Ishikawa (cell line): ENCODE measurements at regions not wholly inside any gene's neighbourhood (a gene's known extent, or its start where the extent isn't known, plus 50 kb on each side); places are given as distances from the start of the nearest gene placed in this dataset.

Source experiments
- CEBPB ChIP-seq: IDR thresholded peaks from 2 replicates; pipeline ENCODE4 v1.6.1; 2012
- CREB1 ChIP-seq: IDR thresholded peaks from 2 replicates; pipeline ENCODE4 v1.6.1; 2012; ENCODE audit warnings: low read depth
- EGR1 ChIP-seq: IDR thresholded peaks from 2 replicates; pipeline ENCODE4 v1.6.1; 2012
- EP300 ChIP-seq: IDR thresholded peaks from 2 replicates; pipeline ENCODE4 v1.6.1; 2012; ENCODE audit warnings: borderline replicate concordance
- FOXM1 ChIP-seq: IDR thresholded peaks from 2 replicates; pipeline ENCODE4 v1.6.1; 2012; ENCODE audit warnings: low read depth, borderline replicate concordance
- MAX ChIP-seq: IDR thresholded peaks from 2 replicates; pipeline ENCODE4 v1.6.1; 2012
- NFIC ChIP-seq: IDR thresholded peaks from 2 replicates; pipeline ENCODE4 v1.6.1; 2012
- RAD21 ChIP-seq: IDR thresholded peaks from 2 replicates; pipeline ENCODE4 v1.6.1; 2012; ENCODE audit warnings: low read depth
- REST ChIP-seq: IDR thresholded peaks from 2 replicates; pipeline ENCODE4 v1.6.1; 2012; ENCODE audit warnings: low read depth, mild to moderate bottlenecking
- TAF1 ChIP-seq: IDR thresholded peaks from 2 replicates; pipeline ENCODE4 v1.6.1; 2012; ENCODE audit warnings: low read depth, mild to moderate bottlenecking
- TCF12 ChIP-seq: IDR thresholded peaks from 2 replicates; pipeline ENCODE4 v1.6.1; 2012; ENCODE audit warnings: low read depth
- USF1 ChIP-seq: IDR thresholded peaks from 2 replicates; pipeline ENCODE4 v1.6.1; 2012
- YY1 ChIP-seq: IDR thresholded peaks from 2 replicates; pipeline ENCODE4 v1.6.1; 2012; ENCODE audit warnings: low read depth
- ZBTB7A ChIP-seq: IDR thresholded peaks from 2 replicates; pipeline ENCODE4 v1.6.1; 2012; ENCODE audit warnings: low read depth

GRCh38 chr15:20344601-20345400 lies 196.8 kb downstream of the GOLGA6L6 start:
- TF ChIP-seq RAD21 = no peak

GRCh38 chr15:20341901-20342600 lies 199.5 kb downstream of the GOLGA6L6 start:
- TF ChIP-seq YY1 (no peak), CREB1 (no peak), TCF12 (no peak), ZBTB7A (no peak), TAF1 (no peak)

- TF ChIP-seq USF1 = no peak
- TF ChIP-seq CEBPB = no peak
- TF ChIP-seq EP300 = no peak
- no peak for TF ChIP-seq YY1
- TF ChIP-seq ZBTB7A = no peak
- TF ChIP-seq FOXM1 = no peak
- TF ChIP-seq MAX = no peak
- no peak for TF ChIP-seq TAF1
- TF ChIP-seq TCF12 = no peak
- TF ChIP-seq EGR1 = no peak
- no peak for TF ChIP-seq RAD21
These were observed 200.5 kb downstream of the GOLGA6L6 start for GRCh38 chr15:20340931-20341661.

- TF ChIP-seq USF1 (no peak), ZBTB7A (no peak), CEBPB (no peak), NFIC (no peak), YY1 (no peak)
These were observed 201.2 kb downstream of the GOLGA6L6 start for GRCh38 chr15:20340331-20340811.

GRCh38 chr15:20310603-20311002 lies 231.0 kb downstream of the GOLGA6L6 start:
- TF ChIP-seq NFIC = no peak
- TF ChIP-seq FOXM1 = no peak
- no peak for TF ChIP-seq YY1

GRCh38 chr15:20295238-20295811 lies 246.3 kb downstream of the GOLGA6L6 start:
- TF ChIP-seq REST (no peak), TAF1 (no peak), CEBPB (no peak), ZBTB7A (no peak), EP300 (no peak), CREB1 (no peak), FOXM1 (no peak), EGR1 (no peak)

GRCh38 chr15:20294651-20295237 lies 246.9 kb downstream of the GOLGA6L6 start:
- TF ChIP-seq FOXM1 (no peak), EP300 (no peak)

GRCh38 chr15:20280933-20281463 lies 260.6 kb downstream of the GOLGA6L6 start:
- TF ChIP-seq YY1 (no peak), FOXM1 (no peak), CREB1 (no peak), CEBPB (no peak), REST (no peak), TAF1 (no peak), RAD21 (no peak), TCF12 (no peak), MAX (no peak), EP300 (no peak)
